ENCODE measurements at regions not wholly inside any gene's neighbourhood (a gene's known extent, or its start where the extent isn't known, plus 50 kb on each side); places are given as distances from the start of the nearest gene placed in this dataset.
"Not testable (repeated sequence)": the region's sequence is repeated elsewhere in the genome, so short reads cannot be mapped to it uniquely, and the experiment has no call there.

DNA sequence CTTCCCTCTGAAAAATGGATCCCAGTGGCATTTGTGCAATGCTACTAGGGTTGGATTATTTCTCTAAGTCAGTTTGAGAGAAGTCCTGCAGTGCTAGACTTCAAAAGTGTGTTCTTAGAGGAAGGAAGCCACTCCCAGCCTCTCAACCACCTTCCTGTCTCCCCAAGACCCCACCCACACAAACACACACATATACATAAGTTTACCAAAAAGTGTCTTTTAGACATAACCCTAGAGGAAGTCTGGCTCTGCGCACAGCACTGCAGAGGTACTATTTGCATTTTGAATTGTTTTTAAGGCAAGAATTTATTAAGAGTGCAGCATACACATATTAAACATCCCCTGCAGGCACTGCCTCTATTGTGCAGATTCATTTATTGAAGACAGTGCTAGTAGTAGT, 127.3 kb downstream of the HHIPL2 start:
- intact Hi-C loops (cut with DNase I), result no loop called here
- DNase-seq, result no peak
- ATAC-seq (ENCODE audit: poor library complexity), result no peak

DNA sequence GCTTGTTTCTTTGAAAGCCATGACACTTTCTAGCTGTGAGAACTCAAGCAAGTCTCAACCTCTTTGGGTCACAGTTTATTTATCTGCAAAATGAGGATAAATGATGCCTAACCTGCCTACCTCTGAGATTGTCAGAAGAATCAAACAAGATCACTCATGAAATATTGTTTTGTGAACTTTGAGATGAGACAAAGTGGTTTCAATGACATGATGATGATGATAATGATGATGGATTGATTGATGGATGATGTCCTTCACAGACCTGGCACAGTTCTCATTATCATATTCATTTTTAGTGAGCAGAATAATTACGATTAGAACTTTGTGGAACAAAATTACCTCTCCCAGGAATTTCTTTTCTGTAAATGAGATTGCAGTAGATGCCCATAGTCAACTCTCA, 129.2 kb downstream of the HHIPL2 start:
- no peak for DNase-seq
- ATAC-seq (ENCODE audit: poor library complexity), result no peak
- intact Hi-C loops (cut with DNase I), result no loop called here

DNA sequence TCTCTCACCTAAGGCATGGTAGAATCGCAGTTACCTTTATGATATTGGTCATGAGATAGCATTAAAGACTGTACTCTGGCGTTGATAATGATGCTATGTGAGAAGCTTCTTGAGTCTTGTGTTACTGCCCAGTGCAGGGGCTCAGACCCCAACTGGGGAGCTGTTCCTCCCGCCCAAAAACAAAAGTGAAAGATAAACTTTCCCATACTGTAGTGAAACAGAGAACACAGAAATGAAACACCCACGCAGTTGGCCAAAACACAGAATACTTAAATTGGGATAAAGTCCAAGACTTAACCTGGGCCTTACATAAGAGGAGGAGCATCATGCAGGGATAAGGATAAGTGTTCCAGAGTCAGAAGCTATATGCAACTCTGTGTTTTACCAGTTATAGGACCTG, 130.6 kb downstream of the HHIPL2 start:
- ATAC-seq (ENCODE audit: poor library complexity) (no peak), DNase-seq (no peak)
- intact Hi-C loops (cut with DNase I), result no loop called here

DNA sequence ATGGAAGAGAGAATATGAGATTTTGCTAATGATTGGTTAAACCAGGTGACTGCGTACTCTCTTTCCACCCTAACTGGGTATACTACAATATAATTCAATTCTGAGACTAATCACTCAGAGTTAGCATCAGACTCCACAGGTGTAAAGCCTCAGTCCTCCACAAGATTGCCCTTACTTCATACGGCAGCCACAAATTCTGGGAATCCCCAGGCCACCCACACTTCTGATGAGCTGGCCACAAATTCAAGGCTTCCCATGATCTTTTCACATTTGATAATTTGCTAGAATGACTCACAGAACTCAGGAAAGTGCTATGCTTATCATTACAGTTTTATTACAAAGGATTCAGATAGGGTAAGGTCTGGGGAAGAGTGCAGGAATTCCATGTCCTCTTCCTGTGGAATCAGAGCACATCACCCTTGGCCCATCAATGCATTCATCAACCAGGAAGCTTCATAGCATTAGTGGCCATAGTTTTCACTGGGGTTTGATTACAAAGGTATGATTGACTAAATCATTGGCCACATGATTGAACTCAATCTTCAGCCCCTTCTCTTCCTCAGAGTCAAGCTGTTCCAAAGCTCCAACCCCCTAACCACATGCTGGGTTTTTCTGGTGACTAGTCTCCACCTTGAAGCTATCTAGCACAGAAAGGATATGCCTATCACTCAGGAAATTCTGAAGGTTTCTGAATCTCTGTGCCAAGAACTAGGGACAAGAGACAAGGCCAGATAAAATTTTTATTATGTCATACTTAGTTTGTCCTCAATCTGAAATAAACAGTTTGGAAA, 131.7 kb downstream of the HHIPL2 start:
- DNase-seq (no peak), ATAC-seq (ENCODE audit: poor library complexity) (no peak)
- intact Hi-C loops (cut with DNase I), result no loop called here

DNA sequence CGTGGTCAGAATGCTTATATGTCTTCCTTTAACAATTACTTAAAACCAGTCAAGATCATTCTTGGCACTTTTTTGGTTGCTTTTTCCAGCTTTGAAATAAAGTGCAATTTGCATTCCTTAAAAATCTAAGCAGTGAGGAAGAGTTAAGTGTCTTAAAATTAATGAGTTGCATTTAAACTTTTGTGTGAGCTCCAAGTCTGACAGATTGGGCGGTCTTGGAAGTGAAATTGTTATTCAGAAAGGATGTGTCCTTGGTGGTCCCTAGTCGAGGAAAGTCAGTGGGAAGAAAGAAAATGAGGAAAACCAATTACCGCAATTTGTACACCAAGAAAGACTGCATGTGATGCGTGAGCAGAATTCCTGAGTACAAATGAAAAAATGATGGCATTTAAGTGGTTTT, 132.5 kb downstream of the HHIPL2 start:
- intact Hi-C loops (cut with DNase I), result no loop called here
- no peak for DNase-seq
- ATAC-seq (ENCODE audit: poor library complexity), result no peak

DNA sequence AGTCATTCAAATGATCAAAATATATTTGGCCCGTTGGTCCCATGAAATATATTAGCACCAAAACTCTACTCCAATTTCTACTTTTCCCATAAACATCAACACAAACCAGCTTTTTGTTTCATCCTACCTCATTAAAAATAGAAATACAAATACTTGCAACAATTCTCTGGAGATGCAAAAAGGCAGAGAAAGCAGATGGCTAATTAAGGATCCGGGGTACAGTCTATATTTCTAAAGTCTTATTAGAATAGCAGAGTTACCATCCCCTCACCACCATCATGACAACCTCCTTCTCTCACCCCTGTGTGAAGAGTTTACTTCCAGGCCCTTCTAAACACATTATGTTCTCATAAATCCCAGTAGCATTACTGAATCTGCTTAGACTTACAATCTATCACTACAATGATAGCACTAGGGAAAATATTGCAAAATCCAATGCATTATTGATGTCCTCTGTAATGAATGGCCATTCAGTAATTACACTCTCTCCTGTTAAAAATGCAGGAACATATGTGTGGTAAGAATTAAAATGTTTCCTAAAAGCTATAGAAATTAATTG, 133.8 kb downstream of the HHIPL2 start:
- DNase-seq (no peak), ATAC-seq (ENCODE audit: poor library complexity) (no peak)
- intact Hi-C loops (cut with DNase I), result no loop called here

DNA sequence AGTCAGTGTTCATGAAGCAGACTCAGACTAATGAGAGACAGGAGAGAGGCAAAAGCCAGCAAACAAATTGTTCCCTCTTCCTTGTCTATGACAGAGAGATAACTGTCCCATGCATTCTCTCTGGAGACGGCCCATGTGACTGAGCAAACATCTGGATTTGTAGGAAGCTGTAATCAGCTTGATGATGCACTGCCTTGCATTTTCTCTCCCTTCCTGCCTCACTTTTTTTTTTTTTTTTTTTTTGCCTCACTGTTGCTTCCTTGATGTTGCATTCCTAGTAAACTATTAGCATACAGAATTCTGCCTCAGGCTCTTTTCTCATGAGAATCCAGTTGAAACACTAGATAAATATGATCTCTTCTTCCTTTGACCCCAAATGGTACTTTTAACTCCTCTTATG, 134.5 kb downstream of the HHIPL2 start:
- intact Hi-C loops (cut with DNase I), result no loop called here
- ATAC-seq (ENCODE audit: poor library complexity) (no peak), DNase-seq (no peak)

DNA sequence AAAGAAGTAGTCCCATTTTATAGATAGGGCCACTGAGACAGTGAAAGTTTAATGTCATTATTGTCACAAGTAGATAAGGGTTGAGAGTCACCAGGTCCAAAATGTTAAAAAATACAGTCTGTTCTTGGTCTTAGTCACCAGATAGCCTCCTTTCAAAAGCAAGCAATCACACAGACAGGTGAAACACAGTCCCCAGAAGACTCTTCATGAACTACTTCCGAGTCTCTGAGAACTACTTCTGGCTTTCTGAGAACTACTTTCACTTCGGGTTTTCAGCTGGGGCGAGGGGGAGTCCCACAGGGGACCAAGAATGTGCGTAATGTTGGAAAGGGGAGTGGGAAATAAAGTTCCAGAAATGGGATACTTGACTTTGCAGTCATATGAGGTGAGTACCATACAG, 143.2 kb downstream of the HHIPL2 start:
- ATAC-seq (ENCODE audit: poor library complexity), result no peak
- intact Hi-C loops (cut with DNase I), result no loop called here
- DNase-seq, result no peak

DNA sequence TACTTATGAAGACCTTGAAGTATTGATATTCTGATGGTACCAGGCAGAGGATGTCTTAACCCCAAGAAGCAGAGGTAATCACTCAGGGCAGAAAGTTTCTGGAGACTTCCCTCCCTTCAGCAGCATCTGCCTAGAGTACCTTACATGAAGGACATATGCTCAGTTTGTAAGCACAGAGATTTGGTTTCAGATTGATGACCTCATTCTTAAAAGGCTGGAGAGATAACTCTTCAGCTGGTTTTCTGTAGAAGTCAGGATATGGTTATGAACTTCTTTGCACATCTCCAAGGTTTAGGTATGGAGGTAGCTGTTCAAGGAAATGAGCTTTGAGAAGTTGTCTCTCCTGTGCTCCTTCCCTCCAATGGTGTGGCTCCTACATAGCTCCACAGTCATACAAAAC, 148.7 kb downstream of the HHIPL2 start:
- ATAC-seq (ENCODE audit: poor library complexity), result no peak
- no peak for DNase-seq
- intact Hi-C loops (cut with DNase I), result no loop called here

DNA sequence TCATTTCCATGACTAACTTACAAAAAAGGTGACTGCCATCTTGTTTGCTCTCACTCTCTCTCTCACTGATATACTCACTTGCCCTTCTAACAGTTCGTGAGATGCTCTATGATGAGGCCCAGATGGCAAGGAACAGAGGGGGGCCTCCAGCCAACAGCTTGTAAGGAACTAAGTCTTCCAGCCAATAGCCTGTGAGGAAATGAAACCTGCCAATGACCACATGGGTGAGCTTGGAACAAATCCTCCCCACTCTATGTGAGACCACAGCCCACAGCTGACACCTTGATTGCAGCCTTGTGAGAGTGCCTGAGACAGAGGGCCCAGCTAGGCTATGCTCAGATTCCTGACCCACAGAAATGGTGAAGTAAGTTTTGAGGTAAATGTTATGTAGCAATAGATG, 153.7 kb downstream of the HHIPL2 start:
- DNase-seq (no peak), ATAC-seq (ENCODE audit: poor library complexity) (no peak)
- intact Hi-C loops (cut with DNase I), result no loop called here

DNA sequence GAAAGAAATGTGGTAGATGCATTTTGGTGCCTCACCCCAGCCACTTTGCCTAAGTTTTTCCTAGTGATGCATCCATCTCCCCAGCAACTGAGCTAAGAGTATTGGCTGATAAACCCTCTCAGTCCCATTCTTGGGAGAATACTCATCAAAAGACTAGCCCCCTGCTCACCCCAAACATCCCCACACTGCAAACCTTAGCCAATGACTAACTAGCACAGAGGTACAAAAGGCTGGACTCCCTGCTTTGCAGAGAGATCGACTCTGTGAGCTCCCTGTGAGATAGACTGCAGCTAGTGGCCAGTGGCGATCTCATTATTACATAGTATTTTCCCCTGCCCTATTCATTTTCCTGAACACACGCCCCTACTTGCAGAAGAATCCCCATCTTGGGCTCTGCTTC, 155.3 kb downstream of the HHIPL2 start:
- ATAC-seq (ENCODE audit: poor library complexity) (no peak), DNase-seq (no peak)
- intact Hi-C loops (cut with DNase I), result no loop called here

DNA sequence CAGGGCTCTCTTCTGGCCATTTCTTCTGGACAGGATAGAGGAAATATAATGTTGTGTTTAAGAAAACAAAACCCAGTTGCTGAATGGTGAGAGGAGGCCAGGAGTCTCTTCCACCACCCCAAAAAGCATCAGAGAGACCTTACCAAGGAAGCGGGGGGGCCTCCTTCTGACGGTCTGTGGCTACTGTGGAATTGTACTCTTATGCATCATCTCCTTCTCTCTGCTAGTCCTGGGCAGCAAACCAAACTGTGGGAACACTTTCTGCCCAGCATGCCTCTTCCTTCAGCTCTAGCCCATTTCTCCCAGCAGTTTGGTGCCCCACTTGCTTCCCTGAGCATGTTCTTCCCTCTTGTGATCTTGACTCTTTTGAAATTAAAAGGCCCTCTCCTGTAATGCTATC, 157.7 kb downstream of the HHIPL2 start:
- DNase-seq, result no peak
- intact Hi-C loops (cut with DNase I), result no loop called here
- no peak for ATAC-seq (ENCODE audit: poor library complexity)

DNA sequence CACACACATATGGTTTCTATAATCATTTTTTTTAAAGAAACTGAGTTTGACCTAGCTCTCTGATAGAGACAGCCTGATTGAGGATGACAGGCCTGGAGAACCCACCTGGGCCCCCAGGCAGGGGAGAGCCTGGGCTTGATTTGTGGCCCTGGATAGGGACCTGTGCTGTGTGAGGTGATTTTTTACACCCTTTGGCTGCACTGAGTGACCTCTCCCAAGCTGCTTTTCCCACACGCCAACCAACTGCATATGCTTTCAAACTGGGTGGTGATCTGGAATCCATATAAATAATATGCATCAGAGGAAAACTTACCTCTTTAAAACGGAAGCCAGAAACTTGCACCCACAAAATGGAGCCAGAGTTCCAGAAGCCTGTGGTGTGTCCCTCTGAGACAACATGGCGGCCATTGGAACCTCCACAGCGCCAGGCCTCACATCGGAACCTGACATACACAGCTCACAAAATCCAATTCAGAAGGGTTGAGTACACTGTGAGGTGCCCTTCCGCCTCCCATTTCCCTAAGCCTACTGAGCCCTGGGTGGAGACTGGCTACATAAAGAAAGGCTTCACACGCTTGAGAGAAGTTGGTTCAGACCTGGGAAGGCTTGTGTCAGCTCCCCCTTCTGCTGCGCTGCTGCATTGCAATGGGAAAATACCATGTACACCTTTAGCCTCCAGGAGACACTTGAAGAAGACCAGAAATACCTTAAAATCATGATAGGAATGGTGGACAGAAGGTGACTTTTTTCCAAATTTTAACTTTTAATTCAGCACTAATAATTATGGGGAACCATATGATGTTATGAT, 160.7 kb downstream of the HHIPL2 start:
- intact Hi-C loops (cut with DNase I), result no loop called here
- ATAC-seq (ENCODE audit: poor library complexity) (no peak), DNase-seq (no peak)

DNA sequence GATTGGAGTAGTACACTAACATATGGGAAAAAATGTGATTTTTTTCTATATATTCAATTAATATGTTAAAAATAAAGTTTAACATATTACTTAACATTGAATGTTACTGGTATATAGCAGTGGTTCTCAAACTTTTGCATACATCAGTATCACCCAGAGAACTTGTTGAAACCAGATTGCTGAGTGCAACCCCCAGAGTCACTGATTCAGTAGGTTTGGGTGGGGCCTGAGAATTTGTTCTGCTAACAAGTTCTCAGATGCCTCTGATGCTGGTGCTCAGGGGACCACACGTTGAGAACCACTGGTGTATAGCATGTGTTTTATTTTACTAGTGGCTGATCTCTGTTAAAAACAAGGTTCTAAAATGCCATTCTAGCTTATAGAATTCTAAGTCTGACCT, 161.9 kb downstream of the HHIPL2 start:
- no peak for ATAC-seq (ENCODE audit: poor library complexity)
- intact Hi-C loops (cut with DNase I), result no loop called here
- DNase-seq, result no peak

DNA sequence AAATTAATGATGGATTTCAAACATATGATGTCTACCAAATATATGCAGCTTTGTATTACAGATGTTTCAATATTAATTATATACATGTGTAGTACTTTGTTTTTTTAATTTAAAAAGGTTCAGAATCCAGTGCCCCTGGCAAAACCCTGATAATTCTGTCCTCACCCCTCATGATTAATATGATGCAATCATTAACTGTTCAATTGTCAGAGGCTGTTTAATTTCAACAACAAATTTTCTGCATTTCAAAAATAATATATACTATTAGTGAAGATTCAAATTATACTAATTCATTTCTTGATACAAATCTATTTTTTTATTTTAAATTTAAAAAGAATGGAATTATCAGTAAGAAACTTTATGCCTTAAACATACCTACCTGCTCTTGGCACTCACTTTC, 162.6 kb downstream of the HHIPL2 start:
- no peak for DNase-seq
- intact Hi-C loops (cut with DNase I), result no loop called here
- ATAC-seq (ENCODE audit: poor library complexity), result no peak

DNA sequence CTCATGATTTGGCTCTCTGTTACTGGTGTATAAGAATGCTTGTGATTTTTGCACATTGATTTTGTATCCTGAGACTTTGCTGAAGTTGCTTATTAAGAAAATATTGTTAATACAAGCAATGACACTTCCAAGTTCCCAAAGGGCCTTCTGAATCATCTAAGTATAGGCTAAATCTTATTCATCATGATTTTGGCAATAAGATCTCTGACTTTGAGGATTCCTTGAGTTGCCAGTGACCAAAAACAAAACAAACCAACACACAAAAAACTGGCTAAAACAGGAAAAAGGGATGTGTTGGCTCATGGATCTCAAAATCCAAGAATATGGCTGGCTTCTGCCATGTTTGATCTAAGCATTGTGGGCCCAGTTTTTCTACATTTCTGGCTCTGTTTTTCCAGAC, 163.4 kb downstream of the HHIPL2 start:
- intact Hi-C loops (cut with DNase I), result no loop called here
- ATAC-seq (ENCODE audit: poor library complexity) (no peak), DNase-seq (no peak)

DNA sequence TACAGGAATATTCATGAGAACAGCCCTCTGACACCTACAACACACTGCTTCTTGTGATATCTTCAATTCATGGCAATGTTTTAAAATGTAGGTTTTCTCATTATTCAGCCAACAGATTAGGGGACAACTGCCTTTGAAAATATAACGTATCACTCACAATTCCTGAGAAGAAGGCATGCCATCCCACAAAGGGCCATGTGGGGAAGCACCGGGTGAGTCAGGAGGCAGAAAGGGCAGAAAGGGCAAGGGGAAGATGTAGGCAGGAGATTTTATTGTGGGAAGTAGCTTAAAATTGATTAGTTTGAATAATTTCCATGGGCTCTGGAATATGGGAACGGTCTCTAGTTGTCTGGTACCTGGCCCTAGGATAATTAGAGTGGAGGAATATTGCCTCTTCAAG, 165.7 kb downstream of the HHIPL2 start:
- no peak for ATAC-seq (ENCODE audit: poor library complexity)
- no peak for DNase-seq
- intact Hi-C loops (cut with DNase I), result no loop called here

DNA sequence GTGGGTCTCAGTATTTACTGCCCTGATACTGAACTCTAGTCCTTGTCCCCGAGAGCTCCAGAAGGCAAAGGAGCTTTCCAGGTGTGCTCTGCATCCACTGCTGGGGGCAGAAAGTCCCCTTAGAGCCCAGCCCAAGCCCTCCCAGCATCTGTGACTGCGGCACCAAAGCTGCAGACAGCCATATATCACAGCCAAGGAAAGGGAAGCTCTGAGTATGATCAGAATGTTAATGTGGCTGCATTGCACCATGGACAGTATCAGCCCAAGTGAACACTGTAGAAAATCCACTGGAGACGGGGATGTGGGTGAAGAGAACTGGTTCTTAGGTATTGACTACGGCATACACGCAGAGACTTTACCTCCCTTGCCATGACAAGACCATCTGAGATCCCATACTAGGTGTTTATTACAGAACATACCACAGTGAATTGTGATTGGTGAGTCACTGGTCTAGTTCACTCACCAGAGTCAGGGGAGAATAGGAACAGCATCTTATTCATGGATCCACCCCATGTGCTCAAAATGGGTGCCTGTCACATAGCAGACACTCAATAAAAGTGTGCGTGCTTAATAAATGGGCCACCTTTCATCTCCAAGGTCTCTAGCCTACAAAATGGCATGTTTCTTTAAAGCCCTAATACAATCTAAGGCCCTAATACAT, 170.3 kb downstream of the HHIPL2 start:
- ATAC-seq (ENCODE audit: poor library complexity) (no peak), DNase-seq (no peak)
- intact Hi-C loops (cut with DNase I), result no loop called here

DNA sequence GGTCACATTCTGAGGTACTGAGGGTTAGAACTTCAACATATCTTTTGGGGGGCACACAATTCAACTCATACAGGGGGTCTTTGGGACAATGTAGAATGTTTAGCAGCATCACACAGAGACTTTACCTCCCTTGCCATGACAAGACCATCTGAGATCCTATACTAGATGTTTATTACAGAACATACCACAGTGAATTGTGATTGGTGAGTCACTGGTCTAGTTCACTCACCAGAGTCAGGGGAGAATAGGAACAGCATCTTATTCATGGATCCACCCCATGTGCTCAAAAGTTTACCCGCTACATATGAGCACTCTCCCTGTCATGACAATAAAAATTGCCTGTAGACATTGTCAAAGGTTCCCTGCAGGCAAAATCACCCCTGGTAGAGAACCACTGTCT, 171.1 kb downstream of the HHIPL2 start:
- DNase-seq; ATAC-seq (ENCODE audit: poor library complexity); intact Hi-C loops (cut with DNase I): not testable (repeated sequence)

DNA sequence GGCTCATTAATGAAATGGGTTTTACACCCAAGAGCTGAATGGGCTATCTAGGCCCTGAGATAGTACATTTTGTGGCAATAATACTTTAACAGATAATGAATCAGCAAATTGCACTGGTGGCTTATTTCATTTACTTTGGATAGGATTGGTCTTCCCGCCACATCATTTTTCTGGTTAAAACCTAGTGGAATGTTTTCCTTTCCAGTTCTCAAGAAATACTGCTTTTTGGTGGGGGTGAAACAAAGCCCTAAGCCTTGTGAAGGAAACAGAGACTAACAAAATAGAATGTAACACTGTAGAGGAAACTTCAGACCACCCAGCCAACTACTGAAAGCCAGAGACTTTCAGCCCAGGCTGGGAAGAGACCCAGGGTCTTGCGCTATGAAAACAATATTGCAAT, 172.2 kb downstream of the HHIPL2 start:
- intact Hi-C loops (cut with DNase I), result no loop called here
- ATAC-seq (ENCODE audit: poor library complexity) (no peak), DNase-seq (no peak)
